Hepatocyte (in vitro differentiated cells): ENCODE measurements at regions not wholly inside any gene's neighbourhood (a gene's known extent, or its start where the extent isn't known, plus 50 kb on each side); places are given as distances from the start of the nearest gene placed in this dataset.

Experiments used
- DNase-seq: peaks from one replicate; pipeline ENCODE4 v3.0.0-alpha.2; 2016; ENCODE audit warnings: low spot score
- H2AFZ ChIP-seq: fragments of 200-600 bp; sonication (generic); 2 replicates; pipeline ENCODE4 v1.6.0; 2016; ENCODE audit warnings: antibody characterized with exemption, mild to moderate bottlenecking
- H3K27ac ChIP-seq: fragments of 200-600 bp; sonication (generic); 2 replicates; pipeline ENCODE4 v1.5.1; 2016; ENCODE audit warnings: mild to moderate bottlenecking
- H3K27me3 ChIP-seq: fragments of 200-600 bp; sonication (generic); 2 replicates; pipeline ENCODE4 v1.6.1; 2016
- H3K36me3 ChIP-seq: fragments of 200-600 bp; sonication (generic); replicated peaks from 2 replicates; pipeline ENCODE4 v1.5.1; 2016; ENCODE audit warnings: low read depth; ENCODE audit not compliant: insufficient read depth
- H3K4me1 ChIP-seq: fragments of 200-600 bp; sonication (generic); 2 replicates; pipeline ENCODE4 v1.5.1; 2016; ENCODE audit warnings: mild to moderate bottlenecking, moderate library complexity; ENCODE audit not compliant: insufficient read depth
- H3K4me2 ChIP-seq: fragments of 200-600 bp; sonication (generic); 2 replicates; pipeline ENCODE4 v1.6.0; 2016
- H3K4me3 ChIP-seq: fragments of 200-600 bp; sonication (generic); 2 replicates; pipeline ENCODE4 v1.5.1; 2016; ENCODE audit warnings: mild to moderate bottlenecking
- H3K79me2 ChIP-seq: fragments of 200-600 bp; sonication (generic); 2 replicates; pipeline ENCODE4 v1.6.0; 2017; ENCODE audit warnings: mild to moderate bottlenecking
- H3K9me2 ChIP-seq: fragments of 200-600 bp; sonication (generic); replicated peaks from 2 replicates; pipeline ENCODE4 v1.6.0; 2017; ENCODE audit warnings: mild to moderate bottlenecking; ENCODE audit not compliant: insufficient read depth
- H3K9me3 ChIP-seq: fragments of 200-600 bp; sonication (generic); 2 replicates; pipeline ENCODE4 v1.5.1; 2016; ENCODE audit warnings: low read depth, mild to moderate bottlenecking
- H4K20me1 ChIP-seq: fragments of 200-600 bp; sonication (generic); 2 replicates; pipeline ENCODE4 v1.6.0; 2016; ENCODE audit warnings: mild to moderate bottlenecking; ENCODE audit not compliant: insufficient read depth, poor library complexity, severe bottlenecking
- CTCF ChIP-seq: fragments of 200-600 bp; sonication (generic); IDR thresholded peaks from 2 replicates; pipeline ENCODE4 v1.5.1; 2016; ENCODE audit warnings: antibody characterized with exemption, mild to moderate bottlenecking; ENCODE audit not compliant: poor library complexity
- EZH2 ChIP-seq: fragments of 200-600 bp; sonication (generic); IDR thresholded peaks from 2 replicates; pipeline ENCODE4 v1.6.1; 2016; ENCODE audit warnings: antibody characterized with exemption, mild to moderate bottlenecking, borderline replicate concordance
- EZH2phosphoT487 ChIP-seq: fragments of 200-600 bp; sonication (generic); IDR thresholded peaks from one replicate; pipeline ENCODE4 v1.6.1; 2018; ENCODE audit warnings: antibody characterized with exemption, mild to moderate bottlenecking, low read depth, moderate library complexity; ENCODE audit not compliant: unreplicated experiment, severe bottlenecking
- WGBS: methylation state at CpG from one replicate; pipeline ENCODE4 v1.1.6; 2016; ENCODE audit warnings: low lambda C conversion rate; ENCODE audit errors: missing lambda C conversion rate; 5-methylcytosine and 5-hydroxymethylcytosine counted together

- Histone ChIP-seq H3K4me3 (no peak overlapping the region), H4K20me1 (no peaks in the 10 kb centered on the region), H3K36me3 (no peaks in the 10 kb centered on the region), H2AFZ (no peak overlapping the region), H3K4me1 (no peaks in the 10 kb centered on the region), H3K27me3 (no peaks in the 10 kb centered on the region), H3K27ac (no peak overlapping the region), H3K4me2 (no peak overlapping the region), H3K79me2 (no peaks in the 10 kb centered on the region), H3K9me2 (no peaks in the 10 kb centered on the region), H3K9me3 (no peaks in the 10 kb centered on the region)
- no peak for DNase-seq
- WGBS: 50% methylated on average over 1 of the region's 1 CpG
- TF ChIP-seq EZH2phosphoT487 (no peak), CTCF (no peak), EZH2 (no peak)
Observed at GRCh38 chr5:123800640-123801039, 288.7 kb downstream of the CSNK1G3 start.

GRCh38 chr5:123795688-123796087 lies 283.7 kb downstream of the CSNK1G3 start:
- DNase-seq: no peak
- Histone ChIP-seq H3K4me3 (no peak overlapping the region), H3K36me3 (no peaks in the 10 kb centered on the region), H3K9me3 (no peaks in the 10 kb centered on the region), H3K79me2 (no peaks in the 10 kb centered on the region), H3K27ac (no peak overlapping the region), H3K4me1 (no peaks in the 10 kb centered on the region), H3K27me3 (no peaks in the 10 kb centered on the region), H3K9me2 (no peaks in the 10 kb centered on the region), H2AFZ (no peak overlapping the region), H4K20me1 (no peaks in the 10 kb centered on the region), H3K4me2 (no peak overlapping the region)
- WGBS: 92% methylated on average over 3 of the region's 3 CpGs
- TF ChIP-seq EZH2: no peak
- no peak for TF ChIP-seq EZH2phosphoT487
- TF ChIP-seq CTCF: no peak

GRCh38 chr5:123790226-123790625 lies 278.2 kb downstream of the CSNK1G3 start:
- Histone ChIP-seq H3K27me3 (no peaks in the 10 kb centered on the region), H3K4me2 (no peak overlapping the region), H3K79me2 (no peaks in the 10 kb centered on the region), H3K4me1 (peaks cover 13% of the 10 kb centered on the region), H3K27ac (no peak overlapping the region), H3K4me3 (no peak overlapping the region), H3K9me3 (no peaks in the 10 kb centered on the region), H3K9me2 (no peaks in the 10 kb centered on the region), H2AFZ (no peak overlapping the region), H4K20me1 (no peaks in the 10 kb centered on the region), H3K36me3 (no peaks in the 10 kb centered on the region)
- TF ChIP-seq EZH2phosphoT487 (no peak), EZH2 (no peak), CTCF (no peak)
- DNase-seq: no peak
- 89% methylated on average over 2 of the region's 2 CpGs for WGBS

GRCh38 chr5:123787635-123788034 lies 275.7 kb downstream of the CSNK1G3 start:
- Histone ChIP-seq H3K9me3 (no peaks in the 10 kb centered on the region), H2AFZ (no peak overlapping the region), H3K27me3 (no peaks in the 10 kb centered on the region), H3K4me1 (peaks cover 20% of the 10 kb centered on the region), H3K27ac (no peak overlapping the region), H3K79me2 (no peaks in the 10 kb centered on the region), H3K9me2 (no peaks in the 10 kb centered on the region), H3K4me2 (no peak overlapping the region), H3K36me3 (no peaks in the 10 kb centered on the region), H3K4me3 (no peak overlapping the region), H4K20me1 (no peaks in the 10 kb centered on the region)
- DNase-seq: no peak
- no peak for TF ChIP-seq EZH2phosphoT487
- no peak for TF ChIP-seq CTCF
- no peak for TF ChIP-seq EZH2
